ENCODE measurements at regions not wholly inside any gene's neighbourhood (a gene's known extent, or its start where the extent isn't known, plus 50 kb on each side); places are given as distances from the start of the nearest gene placed in this dataset.

GRCh38 chr3:107309312-107309711, 67.9 kb upstream of the CCDC54 start:
- no peak for DNase-seq (ENCODE audit: low read depth in 2 of 2)

- no peak for DNase-seq (ENCODE audit: low read depth in 2 of 2)
Measured at GRCh38 chr3:107313711-107314110, 63.5 kb upstream of the CCDC54 start.

- DNase-seq (ENCODE audit: low read depth in 2 of 2) = no peak
Measured at GRCh38 chr3:107315141-107315540, 62.1 kb upstream of the CCDC54 start.

- DNase-seq (ENCODE audit: low read depth in 2 of 2) = no peak
Measured at GRCh38 chr3:107323723-107324122, 53.5 kb upstream of the CCDC54 start.

- DNase-seq (ENCODE audit: low read depth in 2 of 2) = no peak
Measured at GRCh38 chr3:107325446-107325845, 51.8 kb upstream of the CCDC54 start.

Measured in stimulated activated CD4-positive, alpha-beta T cell treated with anti-CD3 and anti-CD28 coated beads, Interleukin-12 subunit alpha, Interleukin-12 subunit beta, amount 100 ng/mL, for 24 hours (primary cell).